ENCODE measurements at regions not wholly inside any gene's neighbourhood (a gene's known extent, or its start where the extent isn't known, plus 50 kb on each side); places are given as distances from the start of the nearest gene placed in this dataset.

GRCh38 chr11:69981119-69981784 lies 96.9 kb upstream of the ANO1 start:
- TF ChIP-seq POLR2A (IDR thresholded peaks at IDR 0.05) (no peak), CTCF (IDR thresholded peaks at IDR 0.05) (no peak)
